Ramos (cell line): ENCODE measurements at regions not wholly inside any gene's neighbourhood (a gene's known extent, or its start where the extent isn't known, plus 50 kb on each side); places are given as distances from the start of the nearest gene placed in this dataset.

ENCODE experiments used
- in situ Hi-C: fragments of 300-500 bp; cut with MboI; formaldehyde crosslinking; loops from one replicate; pipeline ENCODE4 v1.14.3; 2022; ENCODE audit warnings: low sequenced_read_pairs; ENCODE audit not compliant: unreplicated experiment

GRCh38 chr22:47929073-47929472 is 1166.6 kb downstream of the TBC1D22A start:
- in situ Hi-C loops, result no loop called here

DNA sequence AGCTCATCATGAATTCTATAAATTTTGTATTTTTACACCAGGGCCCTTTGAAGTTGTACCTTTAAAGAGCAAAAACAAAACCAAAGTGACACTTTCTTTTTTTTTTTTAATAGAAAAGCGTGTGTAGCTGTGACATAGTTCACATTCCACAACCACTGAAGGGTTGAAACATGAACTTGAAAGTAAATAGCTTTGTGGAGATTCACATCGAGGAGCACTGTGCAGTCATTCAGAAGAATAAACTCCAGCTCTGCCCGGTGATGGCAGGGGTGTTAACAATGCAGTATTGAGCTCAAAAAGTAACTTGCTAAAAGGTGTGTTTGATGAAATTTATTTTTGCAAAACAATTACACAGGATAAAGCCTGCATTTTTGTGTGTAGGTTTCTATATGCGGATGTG is 1166.2 kb downstream of the TBC1D22A start:
- in situ Hi-C loops, result no loop called here

- in situ Hi-C loops, result no loop called here
Observed at GRCh38 chr22:47927648-47928210, 1165.3 kb downstream of the TBC1D22A start.

- in situ Hi-C loops, result no loop called here
Observed at GRCh38 chr22:47923011-47923427, 1160.6 kb downstream of the TBC1D22A start.

- in situ Hi-C loops, result no loop called here
Observed at GRCh38 chr22:47921906-47922305, 1159.5 kb downstream of the TBC1D22A start.

- in situ Hi-C loops, result no loop called here
Observed at GRCh38 chr22:47920380-47920959, 1158.0 kb downstream of the TBC1D22A start.

DNA sequence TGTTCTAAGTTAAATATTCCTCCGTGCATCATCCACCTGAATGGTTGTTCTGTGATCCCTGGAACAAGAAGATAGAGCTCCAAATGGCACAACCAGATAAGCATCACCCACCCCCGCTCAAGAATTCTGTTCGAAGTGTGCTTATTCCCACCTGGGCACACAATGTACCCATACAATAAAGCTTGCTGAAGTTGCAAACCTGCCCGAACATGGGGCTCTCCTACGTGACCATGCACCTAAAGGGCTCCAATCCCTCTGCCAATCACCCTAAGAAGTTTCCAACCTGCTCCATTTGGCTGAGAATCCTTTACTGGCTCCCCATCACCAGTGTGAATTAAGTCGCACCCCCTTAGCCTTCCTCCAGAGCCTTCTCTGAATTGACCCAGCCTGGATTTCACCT is 1157.4 kb downstream of the TBC1D22A start:
- in situ Hi-C loops, result no loop called here

DNA sequence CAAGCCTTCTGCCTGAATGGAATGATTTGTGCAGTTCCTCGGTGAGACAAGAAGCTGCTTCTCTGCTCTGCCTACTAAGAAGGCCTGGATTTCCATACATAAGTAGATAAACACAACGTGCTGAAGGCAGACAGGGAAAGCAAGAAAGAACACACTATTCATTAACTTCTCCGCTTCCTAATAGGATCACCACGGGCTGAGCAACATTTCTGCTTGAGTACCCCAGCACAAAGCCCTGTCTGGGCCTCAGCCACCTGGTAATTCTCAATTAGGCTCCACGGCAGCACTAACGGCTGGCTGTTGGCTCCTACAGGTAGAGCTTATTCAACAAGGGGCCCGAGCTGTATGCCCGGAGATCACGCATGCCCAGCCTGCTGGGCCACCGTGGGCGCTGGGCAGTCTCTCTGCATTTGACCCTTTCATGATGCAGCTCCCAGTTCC is 1156.6 kb downstream of the TBC1D22A start:
- in situ Hi-C loops, result no loop called here

- in situ Hi-C loops, result no loop called here
Observed at GRCh38 chr22:47918276-47918921, 1155.9 kb downstream of the TBC1D22A start.

- in situ Hi-C loops, result no loop called here
Observed at GRCh38 chr22:47914481-47915097, 1152.1 kb downstream of the TBC1D22A start.

DNA sequence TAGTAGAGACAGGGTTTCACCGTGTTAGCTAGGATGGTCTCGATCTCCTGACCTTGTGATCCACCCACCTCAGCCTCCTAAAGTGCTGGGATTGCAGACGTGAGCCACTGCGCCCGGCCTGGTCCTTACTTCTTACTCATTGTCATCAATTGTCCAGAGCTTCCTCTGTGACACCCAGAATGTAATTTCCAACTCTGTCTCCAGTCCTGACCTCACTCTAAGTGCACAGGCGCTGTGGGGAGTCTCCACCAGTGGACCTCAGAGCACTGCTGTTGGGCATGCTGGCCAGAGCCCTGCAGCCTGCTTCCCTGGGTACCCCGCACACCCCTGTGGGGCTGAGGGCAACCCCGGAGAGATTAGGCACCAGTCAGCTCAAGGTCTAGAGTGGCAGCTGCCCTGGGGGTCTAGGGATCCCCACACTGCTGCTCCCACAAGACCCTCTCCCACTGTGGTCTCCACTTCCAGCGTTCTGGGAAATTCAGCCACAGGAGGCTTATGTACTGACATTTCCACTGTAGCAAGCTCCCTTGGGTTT is 1140.3 kb downstream of the TBC1D22A start:
- in situ Hi-C loops, result no loop called here

DNA sequence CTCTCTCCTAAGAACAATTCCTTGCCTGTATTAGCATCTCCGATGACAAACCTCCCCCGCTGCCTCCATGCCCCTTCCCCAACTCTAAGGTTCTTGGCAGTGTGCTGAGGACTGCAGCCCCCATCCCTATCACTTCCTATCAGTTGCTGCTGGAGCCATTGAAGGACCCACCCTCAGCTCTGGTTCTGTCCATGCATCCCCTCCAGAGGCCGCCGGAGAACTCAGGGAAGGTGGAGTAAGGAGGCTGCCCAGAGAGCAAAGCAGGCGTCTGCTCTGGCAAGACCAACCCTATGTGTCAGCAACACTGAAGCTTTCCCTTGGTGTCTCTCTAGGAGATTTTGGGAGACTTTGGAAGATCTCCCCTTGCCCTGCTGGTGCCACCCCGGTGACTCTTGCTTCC is 1139.5 kb downstream of the TBC1D22A start:
- in situ Hi-C loops, result no loop called here

DNA sequence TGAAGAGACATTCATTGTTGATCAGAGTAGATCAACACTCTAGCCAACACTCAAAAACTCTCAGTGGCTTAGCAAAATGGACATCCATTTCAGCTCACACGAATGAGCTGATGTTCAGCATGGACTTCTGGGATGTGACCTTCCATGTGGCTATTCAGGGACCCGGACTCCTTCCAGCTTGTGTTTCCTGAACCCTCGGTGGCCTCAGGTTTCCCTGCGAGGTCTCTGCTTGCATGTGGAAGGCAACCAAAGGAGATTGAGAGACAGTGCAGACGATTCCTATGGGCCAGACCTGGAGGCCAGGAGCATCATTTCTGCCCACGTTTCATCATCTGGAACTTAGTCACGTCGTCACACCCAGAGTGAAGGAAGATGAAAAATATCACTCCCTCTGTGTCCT is 1137.4 kb downstream of the TBC1D22A start:
- in situ Hi-C loops, result no loop called here

DNA sequence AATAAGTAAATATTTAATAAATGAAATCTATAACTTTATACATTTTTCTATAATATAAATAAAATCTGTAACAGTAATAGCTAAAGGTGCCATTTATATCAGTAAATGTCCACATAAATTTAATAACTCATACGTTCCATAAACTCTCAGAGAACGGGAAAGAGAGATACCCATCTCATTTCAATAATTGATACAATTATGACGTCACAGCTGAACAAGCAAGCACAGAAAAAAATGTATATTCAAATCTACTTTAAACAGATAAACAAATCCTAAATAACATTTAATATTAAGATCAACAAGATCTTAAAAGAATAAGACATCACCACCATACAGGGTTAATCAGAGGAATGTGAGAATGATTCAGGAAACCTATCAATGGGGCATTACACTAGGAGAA is 1136.5 kb downstream of the TBC1D22A start:
- in situ Hi-C loops, result no loop called here

DNA sequence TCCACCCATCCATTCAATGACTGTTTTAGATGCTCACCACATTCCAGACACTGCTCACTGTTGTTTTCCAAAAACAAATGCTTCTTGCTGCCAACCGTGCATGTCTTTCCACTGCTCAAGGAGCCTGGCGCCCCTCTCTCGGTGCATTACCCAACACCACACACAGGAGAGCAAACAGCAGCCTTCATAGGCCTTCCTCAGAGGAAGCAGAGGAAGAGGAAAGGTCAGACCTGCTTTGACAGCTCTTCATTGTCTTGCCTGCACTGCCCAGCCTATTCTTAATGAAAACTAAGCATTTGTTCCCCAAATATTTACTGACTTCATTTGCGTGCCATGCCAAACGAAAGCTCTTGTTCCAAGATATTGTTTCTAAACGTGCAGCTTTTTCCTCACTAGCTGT is 1129.2 kb downstream of the TBC1D22A start:
- in situ Hi-C loops, result no loop called here

DNA sequence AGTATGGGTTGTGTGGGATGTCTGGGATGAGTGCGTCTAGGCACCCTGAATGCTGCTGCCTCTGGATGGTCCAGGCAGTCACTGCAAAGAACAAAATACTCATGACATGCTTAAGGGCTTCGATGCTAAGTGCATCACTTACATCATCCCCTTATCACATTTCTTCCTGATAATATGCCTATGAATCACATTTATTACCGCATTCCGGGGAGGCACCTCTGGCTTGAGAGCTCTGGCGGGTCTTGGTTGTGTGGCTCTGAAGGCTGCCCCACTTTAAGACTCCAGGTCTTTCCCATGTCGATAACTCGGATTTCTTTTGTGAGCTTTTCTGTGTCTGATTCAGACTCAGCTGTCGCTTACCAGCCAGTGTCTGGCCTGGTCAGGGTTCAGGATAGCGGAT is 1126.4 kb downstream of the TBC1D22A start:
- in situ Hi-C loops, result no loop called here

DNA sequence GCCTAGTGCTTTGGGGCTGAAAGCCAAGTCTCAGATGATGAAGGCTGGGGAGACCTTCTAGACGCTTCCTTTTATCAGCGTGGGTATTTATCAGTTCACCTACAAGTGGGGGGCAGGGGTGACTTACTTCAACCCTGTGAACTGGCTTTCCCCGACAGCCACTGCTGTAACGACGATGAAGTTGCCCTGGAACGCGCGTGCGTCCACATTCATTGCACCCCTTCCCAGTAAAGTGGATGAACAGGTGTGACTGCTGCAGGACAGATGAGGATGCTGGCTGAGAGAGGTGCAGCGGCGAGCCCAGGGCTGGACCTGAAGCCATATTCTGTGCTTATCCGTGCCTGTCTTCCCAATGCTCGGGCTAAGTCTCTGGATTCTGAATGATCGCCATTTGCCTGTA is 1122.3 kb downstream of the TBC1D22A start:
- in situ Hi-C loops, result no loop called here

- in situ Hi-C loops, result no loop called here
Observed at GRCh38 chr22:47884200-47884599, 1121.8 kb downstream of the TBC1D22A start.

DNA sequence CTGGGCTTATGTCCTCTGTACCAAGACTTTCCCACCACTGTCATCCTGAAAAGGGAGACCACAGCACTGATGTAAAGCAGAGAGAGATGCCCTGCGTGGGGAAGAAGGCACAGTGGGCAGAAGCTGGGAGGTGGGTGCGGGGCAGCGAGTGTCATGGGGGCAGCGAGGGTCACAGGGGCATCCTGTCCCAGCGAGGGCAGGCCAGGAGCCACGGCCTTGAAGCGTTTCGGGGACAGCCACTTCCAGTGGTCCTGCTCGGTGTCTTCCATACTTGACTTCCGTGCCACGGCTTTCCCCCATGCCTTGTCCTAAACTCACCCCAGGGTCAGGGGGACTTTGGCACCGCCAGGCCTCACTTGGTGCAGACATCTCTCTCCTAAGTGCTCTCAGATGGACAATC is 1121.3 kb downstream of the TBC1D22A start:
- in situ Hi-C loops, result no loop called here

DNA sequence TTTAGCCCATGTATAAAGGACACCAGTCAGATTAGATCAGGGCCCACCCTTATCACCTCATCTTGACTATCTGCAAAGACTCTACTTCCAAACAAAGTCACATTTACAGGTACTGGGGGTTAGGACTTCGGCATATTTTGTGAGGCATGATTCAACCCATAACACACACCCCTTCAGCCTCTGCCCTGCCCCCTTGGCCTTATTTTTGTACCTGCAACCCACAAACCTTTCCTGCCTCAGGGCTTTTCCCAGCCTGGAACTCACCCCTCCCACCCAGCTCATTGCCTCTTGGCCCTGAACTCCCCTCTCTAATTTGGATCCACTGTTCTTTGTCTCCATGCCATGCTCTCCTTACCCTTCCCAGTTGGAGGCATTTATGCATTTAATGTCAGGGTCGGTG is 1116.9 kb downstream of the TBC1D22A start:
- in situ Hi-C loops, result no loop called here

GRCh38 chr22:47878460-47878859 is 1116.0 kb downstream of the TBC1D22A start:
- in situ Hi-C loops, result no loop called here
